Left lung (tissue), 4 donors: ENCODE measurements at regions not wholly inside any gene's neighbourhood (a gene's known extent, or its start where the extent isn't known, plus 50 kb on each side); places are given as distances from the start of the nearest gene placed in this dataset.

Experiments
- ATAC-seq: fragments of 200-7000 bp; cut with Tn5 transposase; one replicate; pipeline ENCODE4 v1.9.1; 2020; ENCODE audit warnings: moderate library complexity
- DNase-seq, 4 donors: peaks; one replicate each; pipeline ENCODE4 v3.0.0-alpha.2; 2013 to 2020
- H3K27ac ChIP-seq, 2 donors: fragments of 200-600 bp; sonication (generic) in 1 of 2; one replicate each; pipeline versions ENCODE4 v1.5.0 to v1.8.0; 2020 to 2021
- H3K27me3 ChIP-seq, 2 donors: fragments of 200-600 bp; sonication (generic) in 1 of 2; one replicate each; pipeline versions ENCODE4 v1.5.0 to v1.8.0; 2020 to 2021
- H3K36me3 ChIP-seq, 2 donors: fragments of 200-600 bp; sonication (generic) in 1 of 2; one replicate each; pipeline versions ENCODE4 v1.5.0 to v1.8.0; 2020 to 2021
- H3K4me1 ChIP-seq, 2 donors: fragments of 200-600 bp; one replicate each; pipeline ENCODE4 v1.8.0; 2021
- H3K4me3 ChIP-seq, 2 donors: fragments of 200-600 bp; sonication (generic) in 1 of 2; one replicate each; pipeline versions ENCODE4 v1.5.0 to v1.8.0; 2020 to 2021; ENCODE audit warnings: mild to moderate bottlenecking in 1 of 2
- H3K9me3 ChIP-seq, 2 donors: fragments of 200-600 bp; sonication (generic) in 1 of 2; one replicate each; pipeline versions ENCODE4 v1.5.0 to v1.8.0; 2020 to 2021
- intact Hi-C, 2 donors: fragments of 100-400 bp; cut with DNase I; formaldehyde crosslinking; loops; one replicate each; pipeline versions ENCODE4 v1.11.2 to v1.14.2; 2022
- TF ChIP-seq, protein P1 (sequence below), 2 donors: fragments of 200-600 bp; sonication (generic) in 1 of 2; IDR thresholded peaks; one replicate each; pipeline versions ENCODE4 v1.5.0 to v1.8.0; 2021; ENCODE audit warnings: antibody characterized with exemption in 2 of 2
- donor health status: DM: no; HTN: yes; CAD: no.
- donor health status: DM: no; HTN: no; CAD: no.

- Histone ChIP-seq H3K27me3 (no peaks in the 10 kb centered on the region), H3K4me1 (peaks cover 0 to 4% of the 10 kb centered on the region in 2 donors), H3K4me3 (no peak overlapping the region), H3K27ac (no peak overlapping the region), H3K36me3 (no peaks in the 10 kb centered on the region), H3K9me3 (no peaks in the 10 kb centered on the region)
- TF ChIP-seq, protein P1, sequence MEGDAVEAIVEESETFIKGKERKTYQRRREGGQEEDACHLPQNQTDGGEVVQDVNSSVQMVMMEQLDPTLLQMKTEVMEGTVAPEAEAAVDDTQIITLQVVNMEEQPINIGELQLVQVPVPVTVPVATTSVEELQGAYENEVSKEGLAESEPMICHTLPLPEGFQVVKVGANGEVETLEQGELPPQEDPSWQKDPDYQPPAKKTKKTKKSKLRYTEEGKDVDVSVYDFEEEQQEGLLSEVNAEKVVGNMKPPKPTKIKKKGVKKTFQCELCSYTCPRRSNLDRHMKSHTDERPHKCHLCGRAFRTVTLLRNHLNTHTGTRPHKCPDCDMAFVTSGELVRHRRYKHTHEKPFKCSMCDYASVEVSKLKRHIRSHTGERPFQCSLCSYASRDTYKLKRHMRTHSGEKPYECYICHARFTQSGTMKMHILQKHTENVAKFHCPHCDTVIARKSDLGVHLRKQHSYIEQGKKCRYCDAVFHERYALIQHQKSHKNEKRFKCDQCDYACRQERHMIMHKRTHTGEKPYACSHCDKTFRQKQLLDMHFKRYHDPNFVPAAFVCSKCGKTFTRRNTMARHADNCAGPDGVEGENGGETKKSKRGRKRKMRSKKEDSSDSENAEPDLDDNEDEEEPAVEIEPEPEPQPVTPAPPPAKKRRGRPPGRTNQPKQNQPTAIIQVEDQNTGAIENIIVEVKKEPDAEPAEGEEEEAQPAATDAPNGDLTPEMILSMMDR (IDR thresholded peaks at IDR 0.05), result no peak
- no peak for ATAC-seq
- no peak for DNase-seq
- intact Hi-C loops, result loop anchor here in 1 of 2 donors (10.0 kb wide), 2 partner anchors 291 to 1061 kb away; no protein-coding TSS in a partner anchor
Measured at GRCh38 chr6:45715508-45715803, 300.2 kb downstream of the CLIC5 start.

- intact Hi-C loops, result loop anchor here in 1 of 2 donors (10.0 kb wide), 2 partner anchors 290 to 1060 kb away; no protein-coding TSS in a partner anchor
Measured at GRCh38 chr6:45714741-45715507, 300.7 kb downstream of the CLIC5 start.

GRCh38 chr6:45714006-45714730 lies 301.5 kb downstream of the CLIC5 start:
- Histone ChIP-seq H3K4me3 (no peak overlapping the region), H3K36me3 (no peaks in the 10 kb centered on the region), H3K9me3 (no peaks in the 10 kb centered on the region), H3K27me3 (no peaks in the 10 kb centered on the region), H3K27ac (no peak overlapping the region), H3K4me1 (peaks cover 0 to 4% of the 10 kb centered on the region in 2 donors)
- no peak for DNase-seq
- TF ChIP-seq, protein P1 (IDR thresholded peaks at IDR 0.05), result no peak
- no peak for ATAC-seq
- intact Hi-C loops, result loop anchor here in 1 of 2 donors (10.0 kb wide), 2 partner anchors 289 to 1059 kb away; no protein-coding TSS in a partner anchor

More at GRCh38 chr6:45714741-45715507, 300.7 kb downstream of the CLIC5 start:
- Histone ChIP-seq H3K4me3 (no peak overlapping the region), H3K4me1 (peaks cover 0 to 4% of the 10 kb centered on the region in 2 donors), H3K27me3 (no peaks in the 10 kb centered on the region), H3K27ac (no peak overlapping the region), H3K9me3 (no peaks in the 10 kb centered on the region), H3K36me3 (no peaks in the 10 kb centered on the region)
- ATAC-seq, result peak; percentile 97
- peak in 2 of 4 donors; percentile 73 to 87 for DNase-seq
- TF ChIP-seq, protein P1 (IDR thresholded peaks at IDR 0.05), result peak; percentile 70 to 73
